ENCODE measurements at regions not wholly inside any gene's neighbourhood (a gene's known extent, or its start where the extent isn't known, plus 50 kb on each side); places are given as distances from the start of the nearest gene placed in this dataset.

- no peak for FAIRE-seq
These were observed 265.1 kb downstream of the ETAA1 start for GRCh38 chr2:67662222-67662621.

GRCh38 chr2:67663776-67664175, 266.6 kb downstream of the ETAA1 start:
- FAIRE-seq, result no peak

- no peak for FAIRE-seq
These were observed 269.4 kb downstream of the ETAA1 start for GRCh38 chr2:67666386-67667053.

DNA sequence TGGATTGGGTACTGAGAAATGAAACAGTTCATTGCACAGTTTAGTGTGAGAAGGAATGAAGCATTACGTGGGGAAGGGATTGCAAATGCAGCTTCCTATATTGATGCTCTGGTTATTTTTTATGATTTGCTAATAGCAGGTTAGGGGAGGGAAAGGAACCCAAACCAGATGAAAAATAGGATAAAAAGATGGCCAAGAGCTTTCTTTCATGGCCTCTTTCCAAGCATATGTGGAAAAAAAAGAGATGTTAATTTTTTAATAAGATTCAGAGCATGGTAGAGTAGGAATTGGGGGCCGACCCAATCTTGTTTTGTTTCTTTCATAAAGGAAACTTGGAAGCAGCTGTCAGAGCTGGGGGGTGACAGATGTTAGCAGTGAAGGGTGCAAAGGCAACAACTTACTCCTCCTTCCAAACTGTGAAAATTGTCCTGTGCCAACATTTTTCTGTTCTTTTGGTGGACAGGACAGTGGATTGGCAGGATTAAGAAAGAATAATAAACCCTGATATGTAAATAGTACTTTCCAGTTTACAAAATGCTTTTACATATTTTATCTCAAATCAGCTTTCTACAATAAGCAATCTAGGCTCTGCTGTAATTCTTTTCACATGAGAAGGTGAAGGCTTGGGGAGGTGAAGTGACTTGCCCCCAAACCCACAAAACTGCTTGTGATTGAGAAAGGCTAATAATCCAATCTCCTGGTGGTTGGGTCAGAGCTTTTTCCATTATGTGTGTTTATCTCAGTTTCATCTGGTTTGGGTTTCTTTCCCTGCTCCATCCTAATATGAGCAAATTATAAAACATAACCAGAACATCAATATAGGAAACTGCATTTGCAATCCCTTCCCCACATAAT, 270.1 kb downstream of the ETAA1 start:
- FAIRE-seq, result no peak

GRCh38 chr2:67668538-67668937, 271.4 kb downstream of the ETAA1 start:
- no peak for FAIRE-seq

DNA sequence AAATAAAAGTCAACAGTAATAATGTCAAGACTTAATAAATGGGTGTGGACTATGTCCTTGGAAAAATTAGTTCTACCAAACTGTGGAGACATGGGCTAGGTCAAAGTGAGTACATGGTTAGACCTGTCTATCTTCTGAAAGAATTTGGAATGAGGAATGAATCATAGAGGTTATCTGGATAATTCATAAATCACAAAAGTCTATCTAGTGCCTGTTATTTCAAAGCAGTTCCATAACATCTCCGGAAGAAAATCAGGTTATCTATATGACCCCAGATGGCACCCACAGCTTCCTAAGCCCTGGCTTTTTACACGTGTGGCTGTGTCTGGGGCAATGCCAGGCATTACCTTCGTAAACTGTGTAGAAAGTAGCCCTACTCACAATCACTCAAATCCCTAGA, 272.0 kb downstream of the ETAA1 start:
- no peak for FAIRE-seq

DNA sequence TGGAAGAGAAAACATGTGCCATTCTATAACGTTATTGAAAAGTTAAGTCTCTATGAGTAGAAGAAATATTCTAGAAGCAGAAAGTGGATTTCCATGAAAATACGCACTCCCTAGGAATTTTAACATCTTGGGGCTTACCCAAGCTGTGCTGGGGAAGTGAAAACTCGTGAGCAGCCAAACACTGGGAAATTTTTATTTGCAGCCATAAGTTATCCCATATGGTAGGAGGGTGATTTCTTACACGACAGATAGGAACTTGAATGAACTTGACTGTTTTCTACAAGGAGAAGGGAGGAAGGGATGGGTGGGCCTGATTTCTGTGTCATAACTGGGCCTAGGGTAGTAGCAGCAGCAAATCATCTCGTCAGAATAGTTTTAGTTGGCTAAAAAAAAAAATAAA, 272.6 kb downstream of the ETAA1 start:
- no peak for FAIRE-seq

DNA sequence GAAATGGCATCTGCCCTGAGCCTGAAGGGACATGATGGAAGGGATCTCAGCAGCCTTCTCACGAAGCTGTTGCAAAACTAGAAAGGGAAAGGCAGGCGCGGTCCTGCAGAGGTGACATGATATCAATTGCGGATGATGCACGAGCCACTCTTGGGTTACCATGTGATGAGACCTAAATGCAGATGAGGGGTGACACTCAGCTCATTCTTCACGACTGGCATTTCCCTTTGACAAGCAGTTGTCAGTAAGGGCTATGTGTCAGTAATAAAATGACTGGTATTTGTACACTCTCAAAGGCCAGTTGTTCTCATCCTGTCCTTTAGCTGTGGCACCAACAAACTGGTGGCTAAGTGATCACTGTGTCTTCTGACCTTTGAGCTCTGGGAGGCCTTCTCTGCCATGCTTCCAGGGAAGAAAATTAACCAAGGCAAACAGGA, 273.6 kb downstream of the ETAA1 start:
- no peak for FAIRE-seq

GRCh38 chr2:67671464-67672450, 274.6 kb downstream of the ETAA1 start:
- FAIRE-seq, result no peak

- FAIRE-seq, result no peak
These were observed 277.5 kb downstream of the ETAA1 start for GRCh38 chr2:67674668-67675067.

GRCh38 chr2:67684991-67685390, 287.9 kb downstream of the ETAA1 start:
- no peak for FAIRE-seq

- no peak for FAIRE-seq
These were observed 289.1 kb downstream of the ETAA1 start for GRCh38 chr2:67686254-67686653.

DNA sequence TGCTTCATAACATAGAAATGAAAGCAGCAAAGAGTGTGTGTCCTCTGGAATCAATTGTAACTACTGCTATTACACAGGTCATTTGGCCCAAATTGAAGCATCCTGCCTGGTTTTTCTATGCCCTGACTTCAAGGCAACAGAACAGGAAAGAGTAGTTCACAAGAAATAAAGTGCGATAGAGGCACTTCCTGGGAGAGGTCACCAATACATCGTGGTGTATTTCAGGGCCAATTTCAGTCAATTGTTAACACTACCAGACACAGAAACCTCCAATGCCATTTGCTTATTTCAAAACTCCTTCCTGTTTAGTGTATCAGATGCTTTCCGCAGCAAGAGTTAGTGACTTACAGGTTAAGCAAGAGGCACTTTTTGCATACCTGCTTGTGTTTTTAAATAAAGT, 292.1 kb downstream of the ETAA1 start:
- FAIRE-seq, result no peak

DNA sequence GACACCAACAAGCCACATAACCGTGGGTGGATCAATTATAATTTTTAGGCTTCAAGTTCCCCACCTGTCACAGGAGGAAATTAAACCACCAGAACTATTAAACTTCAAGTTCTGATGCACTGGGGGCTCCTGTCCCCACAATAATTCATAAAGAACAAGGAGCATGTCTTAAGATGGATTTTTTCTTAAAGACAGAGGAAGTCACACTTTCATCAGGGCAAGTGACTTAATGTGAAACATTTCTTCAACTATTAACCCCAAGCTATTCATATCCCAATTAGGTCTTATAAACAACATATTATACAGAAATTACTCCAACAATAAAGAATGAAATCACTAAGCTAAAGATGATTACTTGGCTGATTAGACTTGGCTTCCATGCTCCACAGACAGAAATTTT, 292.5 kb downstream of the ETAA1 start:
- no peak for FAIRE-seq

- no peak for FAIRE-seq
These were observed 297.3 kb downstream of the ETAA1 start for GRCh38 chr2:67694445-67694844.

- no peak for FAIRE-seq
These were observed 303.9 kb downstream of the ETAA1 start for GRCh38 chr2:67701011-67701410.

GRCh38 chr2:67702284-67702683, 305.2 kb downstream of the ETAA1 start:
- no peak for FAIRE-seq

DNA sequence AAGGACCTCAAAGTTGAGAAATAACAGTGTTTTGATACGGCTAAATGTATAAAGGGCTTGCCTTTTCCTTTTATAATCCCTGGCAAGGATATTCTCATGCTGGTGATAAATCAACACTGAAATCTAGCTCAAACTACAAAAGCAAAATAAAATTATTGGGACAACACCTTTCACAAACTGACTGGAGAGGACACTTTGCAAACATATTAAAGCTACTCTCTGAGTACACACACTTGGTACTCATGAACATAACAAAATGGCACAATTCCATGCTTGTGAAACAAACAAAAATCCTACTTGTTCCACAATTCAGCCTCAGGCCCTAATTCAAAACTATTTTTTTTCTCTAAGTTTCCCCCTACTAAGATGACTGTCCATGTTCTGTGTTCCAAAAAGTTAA, 305.8 kb downstream of the ETAA1 start:
- FAIRE-seq, result no peak

DNA sequence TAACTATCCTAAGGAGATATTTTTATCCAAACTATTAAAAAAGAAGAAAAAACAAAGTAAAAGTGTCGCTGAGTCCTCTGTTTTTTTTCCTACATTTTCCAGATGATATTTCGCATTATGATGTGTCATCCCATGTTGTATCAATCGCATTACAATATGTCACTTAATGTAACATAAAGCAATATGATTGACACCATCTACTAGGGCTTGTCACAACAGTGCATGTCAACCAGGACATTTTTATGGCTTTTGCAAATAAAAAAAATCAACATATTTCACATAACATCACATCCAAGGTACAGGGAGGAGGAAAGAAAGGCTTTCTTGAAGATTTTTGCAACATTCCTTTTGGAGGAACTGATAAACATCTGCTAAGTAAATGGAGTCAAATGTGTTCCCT, 308.9 kb downstream of the ETAA1 start:
- FAIRE-seq, result no peak

DNA sequence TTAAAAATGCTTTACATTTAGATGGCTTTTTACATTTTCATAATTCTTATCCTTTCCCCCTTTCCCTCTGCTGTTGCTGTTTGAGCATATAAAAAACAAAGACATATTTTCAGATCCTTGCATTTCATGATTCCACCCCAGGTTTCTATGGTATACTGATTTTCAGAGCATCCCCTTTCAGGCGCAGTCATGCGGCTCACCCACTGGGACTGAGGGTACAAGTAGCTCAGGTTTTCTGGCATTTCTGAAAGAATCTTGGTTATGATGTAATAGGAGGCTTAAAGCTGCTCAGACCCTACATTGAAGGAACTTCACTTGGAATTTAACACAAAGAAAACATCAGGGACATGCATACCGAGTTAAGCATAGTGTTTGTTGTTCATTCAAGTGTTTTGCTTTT, 310.8 kb downstream of the ETAA1 start:
- FAIRE-seq, result no peak

- no peak for FAIRE-seq
These were observed 312.7 kb downstream of the ETAA1 start for GRCh38 chr2:67709835-67710234.

GRCh38 chr2:67712484-67712883, 315.4 kb downstream of the ETAA1 start:
- no peak for FAIRE-seq

DNA sequence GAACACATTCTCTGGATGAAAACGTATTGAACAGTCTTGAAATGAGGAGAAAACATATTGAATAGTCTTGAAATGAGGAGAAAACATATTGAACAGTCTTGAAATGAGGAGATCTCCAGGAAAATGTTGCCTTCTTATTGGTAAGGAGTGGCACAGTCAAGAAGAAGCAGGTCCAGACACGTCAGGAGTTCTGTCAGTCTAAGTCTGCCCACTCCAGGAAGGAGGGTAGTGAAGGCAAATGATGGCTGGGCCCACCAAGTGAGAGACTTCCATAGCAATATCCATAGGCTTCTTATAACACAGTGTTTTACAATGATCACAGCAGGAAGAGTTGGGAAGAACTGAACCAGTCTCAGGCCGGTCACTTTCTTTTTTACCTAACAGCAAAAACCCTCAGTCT, 316.2 kb downstream of the ETAA1 start:
- no peak for FAIRE-seq
